GM23248 (cell line): ENCODE measurements at regions not wholly inside any gene's neighbourhood (a gene's known extent, or its start where the extent isn't known, plus 50 kb on each side); places are given as distances from the start of the nearest gene placed in this dataset.

Source experiments
- EZH2 ChIP-seq: fragments of 200-600 bp; sonication (generic); IDR thresholded peaks from 2 replicates; pipeline ENCODE4 v1.6.1; 2018; ENCODE audit warnings: antibody characterized with exemption, mild to moderate bottlenecking; ENCODE audit not compliant: insufficient read depth, poor library complexity, severe bottlenecking
- EZH2phosphoT487 ChIP-seq: fragments of 200-600 bp; sonication (generic); IDR thresholded peaks from 2 replicates; pipeline ENCODE4 v1.6.1; 2018; ENCODE audit warnings: antibody characterized with exemption, moderate library complexity, mild to moderate bottlenecking, low read depth; ENCODE audit not compliant: insufficient read depth

DNA sequence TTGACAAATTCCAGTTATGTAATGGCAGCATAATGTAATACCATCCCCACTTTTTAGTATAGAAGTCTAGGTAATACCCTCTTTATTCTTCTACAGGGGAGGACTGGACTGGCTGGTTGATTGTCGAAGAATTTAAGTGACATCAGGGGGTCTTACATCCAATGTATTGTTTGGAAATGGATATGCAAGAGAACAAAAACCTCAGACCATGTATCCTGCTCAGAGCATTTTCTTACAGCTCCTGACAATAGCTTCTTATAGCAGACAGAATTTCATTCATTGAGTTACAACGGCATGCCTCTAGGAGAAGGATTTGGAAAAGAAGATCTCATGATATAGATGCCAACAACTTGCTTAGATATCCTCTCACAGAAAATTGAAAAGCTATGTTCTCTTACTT, 2032.3 kb downstream of the EFNA5 start:
- TF ChIP-seq EZH2 (no peak), EZH2phosphoT487 (no peak)
